ENCODE measurements at regions not wholly inside any gene's neighbourhood (a gene's known extent, or its start where the extent isn't known, plus 50 kb on each side); places are given as distances from the start of the nearest gene placed in this dataset.

GRCh38 chr7:367351-367901 is 77.5 kb downstream of the FOXL3 start:
- no peak for DNase-seq (ENCODE audit: low read depth)
- in situ Hi-C loops (cut with HindIII; ENCODE audit: low sequenced_read_pairs) = no loop called here
- no peak overlapping the region for H3K4me3 ChIP-seq (ENCODE audit: low read depth, low read length)
- no peak for TF ChIP-seq CTCF (IDR thresholded peaks at IDR 0.05; ENCODE audit: low read depth, low read length, missing control alignments)

- no peak overlapping the region for H3K4me3 ChIP-seq (ENCODE audit: low read depth, low read length)
- in situ Hi-C loops (cut with HindIII; ENCODE audit: low sequenced_read_pairs) = no loop called here
- no peak for TF ChIP-seq CTCF (IDR thresholded peaks at IDR 0.05; ENCODE audit: low read depth, low read length, missing control alignments)
- DNase-seq (ENCODE audit: low read depth) = no peak
Measured at GRCh38 chr7:368651-369475, 78.9 kb downstream of the FOXL3 start.

GRCh38 chr7:369476-370258 is 79.7 kb downstream of the FOXL3 start:
- TF ChIP-seq CTCF (IDR thresholded peaks at IDR 0.05; ENCODE audit: low read depth, low read length, missing control alignments) = no peak
- no peak overlapping the region for H3K4me3 ChIP-seq (ENCODE audit: low read depth, low read length)
- in situ Hi-C loops (cut with HindIII; ENCODE audit: low sequenced_read_pairs) = no loop called here
- DNase-seq (ENCODE audit: low read depth) = no peak

GRCh38 chr7:370259-370625 is 80.3 kb downstream of the FOXL3 start:
- no peak for TF ChIP-seq CTCF (IDR thresholded peaks at IDR 0.05; ENCODE audit: low read depth, low read length, missing control alignments)

GRCh38 chr7:370775-371118 is 80.8 kb downstream of the FOXL3 start:
- no peak for TF ChIP-seq CTCF (IDR thresholded peaks at IDR 0.05; ENCODE audit: low read depth, low read length, missing control alignments)
- no peak overlapping the region for H3K4me3 ChIP-seq (ENCODE audit: low read depth, low read length)
- no peak for DNase-seq (ENCODE audit: low read depth)
- in situ Hi-C loops (cut with HindIII; ENCODE audit: low sequenced_read_pairs) = no loop called here

More at GRCh38 chr7:370259-370625, 80.3 kb downstream of the FOXL3 start:
- in situ Hi-C loops (cut with HindIII; ENCODE audit: low sequenced_read_pairs) = no loop called here
- no peak overlapping the region for H3K4me3 ChIP-seq (ENCODE audit: low read depth, low read length)
- DNase-seq (ENCODE audit: low read depth) = no peak

GRCh38 chr7:371119-371778 is 81.3 kb downstream of the FOXL3 start:
- TF ChIP-seq CTCF (IDR thresholded peaks at IDR 0.05; ENCODE audit: low read depth, low read length, missing control alignments) = no peak
- H3K4me3 ChIP-seq (ENCODE audit: low read depth, low read length) = no peak overlapping the region
- in situ Hi-C loops (cut with HindIII; ENCODE audit: low sequenced_read_pairs) = no loop called here
- no peak for DNase-seq (ENCODE audit: low read depth)
